B cell (primary cell): ENCODE measurements at regions not wholly inside any gene's neighbourhood (a gene's known extent, or its start where the extent isn't known, plus 50 kb on each side); places are given as distances from the start of the nearest gene placed in this dataset.

Source experiments
- ATAC-seq: fragments of 200-7000 bp; cut with Tn5 transposase; one replicate; pipeline ENCODE4 v1.10.0; 2021; ENCODE audit warnings: low read depth, mild to moderate bottlenecking, moderate number of reproducible peaks, moderate library complexity
- CTCF ChIA-PET: fragments of 350-600 bp; sonication (Branson Sonifier 250); formaldehyde crosslinking; loops from one replicate; lab custom pipeline; 2021; ENCODE audit warnings: antibody characterized with exemption, inconsistent platforms; lab: Charles Lee
- POLR2A ChIA-PET: fragments of 350-600 bp; sonication (Branson Sonifier 250); formaldehyde crosslinking; loops from one replicate; lab custom pipeline; 2021; ENCODE audit warnings: antibody characterized with exemption; lab: Charles Lee
- DNase-seq: peaks from one replicate; pipeline ENCODE4 v3.0.0; 2013
- H2AFZ ChIP-seq: 2 replicates; pipeline ENCODE4 v1.6.1; 2012; ENCODE audit warnings: mild to moderate bottlenecking, low read depth, low read length; ENCODE audit not compliant: insufficient read depth, poor library complexity, severe bottlenecking
- H3K27ac ChIP-seq, 2 donors: 1 replicate in 1 of 2; 2 replicates in 1 of 2; pipeline ENCODE4 v1.5.1; 2012 to 2013; ENCODE audit warnings: low read length in 2 of 2, mild to moderate bottlenecking in 2 of 2, moderate library complexity in 1 of 2
- H3K27me3 ChIP-seq, 4 experiments: fragments of 200-600 bp in 1 of 4; sonication (generic) in 1 of 4; replicated peaks in 1 of 4; 1 replicate in 2 of 4; 2 replicates in 2 of 4; pipeline versions ENCODE4 v1.6.1 to v1.7.0; 2013 to 2016; ENCODE audit warnings: low read length in 3 of 4, mild to moderate bottlenecking in 2 of 4, mixed read lengths in 1 of 4, moderate library complexity in 1 of 4; ENCODE audit not compliant: insufficient read depth in 4 of 4, control insufficient read depth in 3 of 4; ENCODE audit errors: control extremely low read depth in 1 of 4
- H3K36me3 ChIP-seq, 2 experiments: replicated peaks in 1 of 2; 1 replicate in 1 of 2; 2 replicates in 1 of 2; pipeline versions ENCODE4 v1.6.1 to v1.7.1; 2013; ENCODE audit warnings: low read length in 1 of 2; ENCODE audit not compliant: insufficient read depth in 2 of 2, control insufficient read depth in 1 of 2; ENCODE audit errors: control extremely low read depth in 1 of 2, extremely low read depth in 1 of 2
- H3K4me1 ChIP-seq, 2 donors: fragments of 200-600 bp in 1 of 2; sonication (generic) in 1 of 2; 1 replicate in 1 of 2; 2 replicates in 1 of 2; pipeline versions ENCODE4 v1.5.1 to v1.6.1; 2013 to 2017; ENCODE audit warnings: low read length in 2 of 2; ENCODE audit not compliant: control insufficient read depth in 2 of 2, insufficient read depth in 2 of 2
- H3K4me2 ChIP-seq: replicated peaks from 2 replicates; pipeline ENCODE3; 2012; ENCODE audit warnings: mild to moderate bottlenecking, low read depth, low read length; ENCODE audit not compliant: poor library complexity, severe bottlenecking
- H3K4me3 ChIP-seq, 5 experiments: fragments of 200-600 bp in 1 of 5; sonication (generic) in 1 of 5; 1 replicate in 3 of 5; 2 replicates in 2 of 5; pipeline versions ENCODE4 v1.5.1 to v1.7.0; 2011 to 2016; ENCODE audit warnings: low read length in 4 of 5, mild to moderate bottlenecking in 4 of 5, low read depth in 2 of 5, control low read depth in 1 of 5, moderate library complexity in 1 of 5; ENCODE audit not compliant: insufficient read depth in 1 of 5; ENCODE audit errors: control extremely low read depth in 1 of 5, extremely low read depth in 1 of 5
- H3K79me2 ChIP-seq: fragments of 200-600 bp; sonication (generic); one replicate; pipeline ENCODE4 v1.6.0; 2016; ENCODE audit warnings: low read length; ENCODE audit not compliant: control insufficient read depth, insufficient read depth
- H3K9ac ChIP-seq: fragments of 200-600 bp; sonication (generic); 2 replicates; pipeline ENCODE4 v1.6.1; 2017; ENCODE audit warnings: mild to moderate bottlenecking, low read length, moderate library complexity
- H3K9me3 ChIP-seq, 3 donors: one replicate each; pipeline versions ENCODE4 v1.6.1 to v1.7.1; 2013; ENCODE audit warnings: low read length in 2 of 3; ENCODE audit not compliant: control insufficient read depth in 2 of 3, insufficient read depth in 1 of 3; ENCODE audit errors: control extremely low read depth in 1 of 3
- H4K20me1 ChIP-seq: 2 replicates; pipeline ENCODE4 v1.6.0; 2012; ENCODE audit warnings: mild to moderate bottlenecking, low read length; ENCODE audit not compliant: insufficient read depth, control insufficient read depth, poor library complexity, severe bottlenecking
- H3K27ac Mint-ChIP-seq: one replicate; pipeline ENCODE4 v1.8.0; 2021; ENCODE audit warnings: mixed read lengths
- H3K27me3 Mint-ChIP-seq: one replicate; pipeline ENCODE4 v1.8.0; 2021; ENCODE audit warnings: mixed read lengths
- H3K4me1 Mint-ChIP-seq: one replicate; pipeline ENCODE4 v1.8.0; 2021; ENCODE audit warnings: mixed read lengths
- H3K4me3 Mint-ChIP-seq: one replicate; pipeline ENCODE4 v1.8.0; 2021; ENCODE audit warnings: mixed read lengths
- H3K9me3 Mint-ChIP-seq: one replicate; pipeline ENCODE4 v1.8.0; 2022; ENCODE audit warnings: mixed read lengths; ENCODE audit not compliant: insufficient read depth
- EZH2 ChIP-seq: IDR thresholded peaks from 2 replicates; pipeline ENCODE4 v1.6.1; 2012; ENCODE audit warnings: borderline replicate concordance, low read depth, mild to moderate bottlenecking, moderate library complexity, low read length; ENCODE audit not compliant: insufficient read depth, poor library complexity, severe bottlenecking
- WGBS: methylation state at CpG from one replicate; pipeline ENCODE4 v1.1.5; 2013; ENCODE audit warnings: missing lambda C conversion rate; ENCODE audit not compliant: insufficient coverage; 5-methylcytosine and 5-hydroxymethylcytosine counted together
- intact Hi-C: fragments of 100-400 bp; cut with micrococcal nuclease; formaldehyde crosslinking; loops from one replicate; pipeline ENCODE4 v1.10.0; 2022
- TF ChIP-seq, protein P1 (sequence below): fragments of 200-600 bp; IDR thresholded peaks from one replicate; pipeline ENCODE4 v1.8.0; 2022; ENCODE audit warnings: antibody characterized with exemption, mild to moderate bottlenecking

- intact Hi-C loops, result no loop called here
- Mint-ChIP-seq H3K4me1 (no peaks in the 10 kb centered on the region), H3K27me3 (no peaks in the 10 kb centered on the region), H3K9me3 (no peaks in the 10 kb centered on the region), H3K27ac (no peak overlapping the region), H3K4me3 (no peak overlapping the region)
- TF ChIP-seq, protein P1, sequence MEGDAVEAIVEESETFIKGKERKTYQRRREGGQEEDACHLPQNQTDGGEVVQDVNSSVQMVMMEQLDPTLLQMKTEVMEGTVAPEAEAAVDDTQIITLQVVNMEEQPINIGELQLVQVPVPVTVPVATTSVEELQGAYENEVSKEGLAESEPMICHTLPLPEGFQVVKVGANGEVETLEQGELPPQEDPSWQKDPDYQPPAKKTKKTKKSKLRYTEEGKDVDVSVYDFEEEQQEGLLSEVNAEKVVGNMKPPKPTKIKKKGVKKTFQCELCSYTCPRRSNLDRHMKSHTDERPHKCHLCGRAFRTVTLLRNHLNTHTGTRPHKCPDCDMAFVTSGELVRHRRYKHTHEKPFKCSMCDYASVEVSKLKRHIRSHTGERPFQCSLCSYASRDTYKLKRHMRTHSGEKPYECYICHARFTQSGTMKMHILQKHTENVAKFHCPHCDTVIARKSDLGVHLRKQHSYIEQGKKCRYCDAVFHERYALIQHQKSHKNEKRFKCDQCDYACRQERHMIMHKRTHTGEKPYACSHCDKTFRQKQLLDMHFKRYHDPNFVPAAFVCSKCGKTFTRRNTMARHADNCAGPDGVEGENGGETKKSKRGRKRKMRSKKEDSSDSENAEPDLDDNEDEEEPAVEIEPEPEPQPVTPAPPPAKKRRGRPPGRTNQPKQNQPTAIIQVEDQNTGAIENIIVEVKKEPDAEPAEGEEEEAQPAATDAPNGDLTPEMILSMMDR, result no peak
- no peak for TF ChIP-seq EZH2
- ChIA-PET POLR2A (no interaction called here), CTCF (no interaction called here)
- H3K4me1 ChIP-seq, result no peaks in the 10 kb centered on the region
- no peaks in the 10 kb centered on the region for H3K79me2 ChIP-seq
- H3K9ac ChIP-seq, result no peak overlapping the region
- no peak for ATAC-seq
- no peaks in the 10 kb centered on the region for H4K20me1 ChIP-seq
- WGBS, result no CpG with 5 or more reads among the region's 3 CpGs
- DNase-seq, result no peak
- H3K4me2 ChIP-seq, result no peak overlapping the region
- no peak overlapping the region for H2AFZ ChIP-seq
- no peaks in the 10 kb centered on the region for H3K36me3 ChIP-seq
- no peaks in the 10 kb centered on the region for H3K27me3 ChIP-seq
- H3K9me3 ChIP-seq, result no peaks in the 10 kb centered on the region
- no peak overlapping the region for H3K4me3 ChIP-seq
- H3K27ac ChIP-seq, result no peak overlapping the region
These were observed 93.6 kb downstream of the CNTN3 start for GRCh38 chr3:74520895-74521294.

DNA sequence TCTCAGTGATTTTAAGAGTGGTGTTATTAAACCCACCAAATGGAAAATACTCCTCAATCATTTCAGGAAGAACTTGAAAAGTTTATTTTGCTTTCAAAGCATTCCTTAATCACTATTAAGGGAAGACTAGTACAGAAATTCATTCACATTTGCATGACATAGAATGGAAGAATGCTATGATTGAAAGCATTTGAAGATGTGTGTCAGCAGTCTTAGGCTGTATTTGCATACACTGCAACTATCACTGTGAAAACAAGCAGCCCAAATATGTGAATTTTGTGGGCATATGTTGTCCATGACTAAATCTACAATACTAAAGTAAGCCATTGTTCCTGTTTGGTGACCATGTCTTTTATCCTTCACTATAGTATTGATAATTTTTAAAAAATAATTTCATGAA is 95.8 kb downstream of the CNTN3 start:
- no peaks in the 10 kb centered on the region for H3K4me1 ChIP-seq
- Mint-ChIP-seq H3K27ac (no peak overlapping the region), H3K4me1 (no peaks in the 10 kb centered on the region), H3K27me3 (no peaks in the 10 kb centered on the region), H3K4me3 (no peak overlapping the region), H3K9me3 (peaks cover 3% of the 10 kb centered on the region)
- H3K27me3 ChIP-seq, result no peaks in the 10 kb centered on the region
- H2AFZ ChIP-seq, result no peak overlapping the region
- no peak overlapping the region for H3K4me2 ChIP-seq
- no peaks in the 10 kb centered on the region for H3K79me2 ChIP-seq
- H3K36me3 ChIP-seq, result no peaks in the 10 kb centered on the region
- no peaks in the 10 kb centered on the region for H3K9me3 ChIP-seq
- H3K27ac ChIP-seq, result no peak overlapping the region
- H3K9ac ChIP-seq, result no peak overlapping the region
- TF ChIP-seq, protein P1, result no peak
- TF ChIP-seq EZH2, result no peak
- intact Hi-C loops, result no loop called here
- DNase-seq (no peak), ATAC-seq (no peak)
- H4K20me1 ChIP-seq, result no peaks in the 10 kb centered on the region
- ChIA-PET CTCF (no interaction called here), POLR2A (no interaction called here)
- no peak overlapping the region for H3K4me3 ChIP-seq
